Psoas muscle (tissue), 7 donors: ENCODE measurements at regions not wholly inside any gene's neighbourhood (a gene's known extent, or its start where the extent isn't known, plus 50 kb on each side); places are given as distances from the start of the nearest gene placed in this dataset.

Experiments used
- ATAC-seq, 4 donors: fragments of 200-7000 bp; cut with Tn5 transposase; one replicate each; pipeline ENCODE4 v1.9.1; 2020; ENCODE audit warnings: moderate library complexity in 3 of 4, mild to moderate bottlenecking in 2 of 4
- DNase-seq, 2 donors: peaks; one replicate each; pipeline ENCODE4 v3.0.0-alpha.2; 2020
- H3K27ac ChIP-seq: fragments of 200-600 bp; one replicate; pipeline ENCODE4 v1.8.0; 2022
- H3K27me3 ChIP-seq, 3 donors: fragments of 200-600 bp in 1 of 3; one replicate each; pipeline versions ENCODE4 v1.6.1 to v1.8.0; 2013 to 2022; ENCODE audit warnings: low read length in 2 of 3, mild to moderate bottlenecking in 2 of 3, moderate library complexity in 1 of 3; ENCODE audit not compliant: insufficient read depth in 3 of 3
- H3K36me3 ChIP-seq, 2 donors: fragments of 200-600 bp in 1 of 2; one replicate each; pipeline versions ENCODE4 v1.6.1 to v1.8.0; 2013 to 2022; ENCODE audit warnings: low read depth in 1 of 2, mild to moderate bottlenecking in 1 of 2, moderate library complexity in 1 of 2; ENCODE audit not compliant: insufficient read depth in 1 of 2
- H3K4me1 ChIP-seq: fragments of 200-600 bp; one replicate; pipeline ENCODE4 v1.8.0; 2022
- H3K4me3 ChIP-seq: fragments of 200-600 bp; one replicate; pipeline ENCODE4 v1.8.0; 2022; ENCODE audit warnings: mild to moderate bottlenecking
- H3K9me3 ChIP-seq: fragments of 200-600 bp; one replicate; pipeline ENCODE4 v1.8.0; 2022
- CTCF ChIP-seq: fragments of 200-600 bp; IDR thresholded peaks from one replicate; pipeline ENCODE4 v1.8.0; 2022; ENCODE audit warnings: antibody characterized with exemption
- WGBS, 3 donors: extraction: QIAGEN DNeasy Blood & Tissue Kit; methylation state at CpG; one replicate each; pipeline versions ENCODE4 v1.1.6 to v1.1.7; 2013; 5-methylcytosine and 5-hydroxymethylcytosine counted together
- intact Hi-C, 2 donors: fragments of 100-400 bp; cut with DNase I; formaldehyde crosslinking; loops; one replicate each; pipeline versions ENCODE4 v1.11.0 to v1.14.2; 2022
- donor health status: healthy with polysubstance abuse.
- donor health status: DM: no; HTN: no; CAD: no; lungs with moderate emphysema.
- donor health status: Bipolar disorder and iron deficiency.
- donor health status: healthy.
- donor health status: DM: yes; HTN: yes; CAD: no.
- donor health status: DM: no; HTN: no; CAD: no.
- donor health status: DM: yes; HTN: yes; CAD: no.

GRCh38 chr6:140040396-140040795 is 665.9 kb upstream of the CITED2 start:
- H3K4me3 ChIP-seq, result no peak overlapping the region
- DNase-seq, result no peak
- H3K27me3 ChIP-seq, result no peaks in the 10 kb centered on the region
- H3K9me3 ChIP-seq, result no peaks in the 10 kb centered on the region
- no peak for ATAC-seq
- H3K36me3 ChIP-seq, result no peaks in the 10 kb centered on the region
- intact Hi-C loops, result no loop called here
- no peak overlapping the region for H3K27ac ChIP-seq
- 90 to 97% (median 94%) methylated on average over 1 of the region's 1 CpG for WGBS, 3 donors
- peaks cover 16% of the 10 kb centered on the region for H3K4me1 ChIP-seq
- no peak for TF ChIP-seq CTCF

- WGBS, 3 donors, result 84 to 86% (median 86%) methylated on average over 2 of the region's 2 CpGs
- intact Hi-C loops, result no loop called here
- ATAC-seq (no peak), DNase-seq (no peak)
- no peaks in the 10 kb centered on the region for H3K36me3 ChIP-seq
- peaks cover 16% of the 10 kb centered on the region for H3K4me1 ChIP-seq
- no peak overlapping the region for H3K27ac ChIP-seq
- H3K9me3 ChIP-seq, result no peaks in the 10 kb centered on the region
- no peak overlapping the region for H3K4me3 ChIP-seq
- H3K27me3 ChIP-seq, result no peaks in the 10 kb centered on the region
- no peak for TF ChIP-seq CTCF
Measured at GRCh38 chr6:140039364-140039763, 664.9 kb upstream of the CITED2 start.

DNA sequence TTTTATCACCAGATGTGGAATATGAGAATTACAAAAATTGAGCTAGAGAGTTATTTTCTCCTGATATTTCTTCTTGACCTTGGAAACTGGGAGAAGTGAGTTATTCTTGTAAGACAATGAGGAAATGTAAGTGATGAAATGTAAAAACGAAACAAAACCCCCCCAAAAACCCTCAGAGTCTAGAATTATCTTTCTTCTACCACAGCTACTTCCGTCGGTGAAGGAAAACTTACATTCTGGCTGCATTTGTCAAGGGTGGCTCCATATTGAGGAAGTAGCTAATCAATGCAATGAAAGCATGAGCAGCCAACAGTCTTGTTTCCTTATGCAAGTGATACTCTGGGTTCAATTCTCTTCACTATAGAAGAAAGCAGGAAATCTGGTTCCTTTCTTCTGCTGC is 661.7 kb upstream of the CITED2 start:
- no peaks in the 10 kb centered on the region for H3K27me3 ChIP-seq
- DNase-seq (no peak), ATAC-seq (no peak)
- H3K4me1 ChIP-seq, result no peaks in the 10 kb centered on the region
- H3K9me3 ChIP-seq, result no peaks in the 10 kb centered on the region
- intact Hi-C loops, result no loop called here
- H3K36me3 ChIP-seq, result no peaks in the 10 kb centered on the region
- 71 to 81% (median 80%) methylated on average over 3 of the region's 3 CpGs for WGBS, 3 donors
- no peak overlapping the region for H3K4me3 ChIP-seq
- no peak overlapping the region for H3K27ac ChIP-seq
- TF ChIP-seq CTCF, result no peak

GRCh38 chr6:140032189-140032588 is 657.7 kb upstream of the CITED2 start:
- H3K36me3 ChIP-seq, result no peaks in the 10 kb centered on the region
- no peaks in the 10 kb centered on the region for H3K4me1 ChIP-seq
- no peak overlapping the region for H3K4me3 ChIP-seq
- no peak for ATAC-seq
- DNase-seq, result no peak
- intact Hi-C loops, result no loop called here
- TF ChIP-seq CTCF, result no peak
- peaks cover 9% of the 10 kb centered on the region for H3K9me3 ChIP-seq
- no peak overlapping the region for H3K27ac ChIP-seq
- no peaks in the 10 kb centered on the region for H3K27me3 ChIP-seq
- 95 to 96% (median 96%) methylated on average over 2 of the region's 2 CpGs for WGBS, 3 donors

GRCh38 chr6:140029551-140029950 is 655.1 kb upstream of the CITED2 start:
- H3K27me3 ChIP-seq, result no peaks in the 10 kb centered on the region
- intact Hi-C loops, result no loop called here
- H3K4me3 ChIP-seq, result no peak overlapping the region
- no peaks in the 10 kb centered on the region for H3K36me3 ChIP-seq
- ATAC-seq (no peak), DNase-seq (no peak)
- H3K9me3 ChIP-seq, result peaks cover 9% of the 10 kb centered on the region
- WGBS, 3 donors, result 79 to 88% (median 86%) methylated on average over 3 of the region's 3 CpGs
- TF ChIP-seq CTCF, result no peak
- no peaks in the 10 kb centered on the region for H3K4me1 ChIP-seq
- no peak overlapping the region for H3K27ac ChIP-seq
